ENCODE measurements at regions not wholly inside any gene's neighbourhood (a gene's known extent, or its start where the extent isn't known, plus 50 kb on each side); places are given as distances from the start of the nearest gene placed in this dataset.

DNA sequence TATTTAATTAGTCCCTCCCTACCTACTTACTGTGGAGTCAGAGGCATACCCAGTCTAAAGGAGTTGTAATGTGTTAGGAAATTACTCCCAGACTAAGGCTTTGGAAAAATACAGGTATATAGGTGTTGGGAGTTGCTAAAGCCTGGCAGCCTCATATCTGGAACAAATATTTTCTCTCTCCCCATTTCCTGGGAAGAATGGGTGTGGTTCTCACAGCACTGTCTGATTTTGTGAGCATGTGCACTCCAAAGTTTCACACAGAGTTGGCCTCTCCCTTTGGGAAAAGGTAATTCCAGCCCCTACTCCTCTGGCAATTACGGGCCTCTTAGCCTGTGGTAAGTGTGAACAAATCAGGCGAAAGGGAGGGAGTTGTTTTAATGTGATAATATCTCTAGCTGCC lies 187.0 kb downstream of the MID1IP1 start:
- TF ChIP-seq EZH2 (IDR thresholded peaks at IDR 0.05; ENCODE audit: insufficient read depth, poor library complexity, severe bottlenecking) (no peak), EZH2phosphoT487 (IDR thresholded peaks at IDR 0.05; ENCODE audit: insufficient read depth, low read depth) (no peak)
